ENCODE measurements at regions not wholly inside any gene's neighbourhood (a gene's known extent, or its start where the extent isn't known, plus 50 kb on each side); places are given as distances from the start of the nearest gene placed in this dataset.

DNA sequence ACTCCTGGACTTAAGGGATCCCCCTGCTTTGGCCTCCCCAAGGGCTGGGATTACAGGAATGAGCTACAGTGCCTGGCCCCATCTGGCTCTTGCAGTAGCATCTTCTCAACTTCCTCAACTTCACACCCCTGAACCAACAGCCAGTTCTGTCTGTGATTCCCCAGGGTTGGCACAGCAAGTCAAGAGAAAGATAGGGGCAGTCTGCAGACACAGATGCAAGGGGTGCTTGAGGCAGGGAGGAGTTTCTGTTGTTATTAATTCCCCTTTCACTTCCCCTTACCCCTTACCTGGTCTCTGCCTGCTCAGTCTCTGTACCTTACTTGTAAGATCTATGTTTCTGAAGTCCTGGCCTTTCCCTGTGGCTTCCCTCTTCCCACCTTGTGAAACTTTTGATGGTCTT lies 54.1 kb upstream of the MEX3C start:
- Histone ChIP-seq H3K9me3 (ENCODE audit: low read depth, low read length, poor library complexity, severe bottlenecking) (no peaks in the 10 kb centered on the region), H3K27ac (ENCODE audit: low read depth, low read length, poor library complexity, severe bottlenecking) (no peak overlapping the region), H3K36me3 (ENCODE audit: insufficient read depth, low read length, poor library complexity, severe bottlenecking) (no peaks in the 10 kb centered on the region), H3K4me1 (ENCODE audit: insufficient read depth, low read length, poor library complexity, severe bottlenecking) (no peaks in the 10 kb centered on the region), H3K4me3 (ENCODE audit: low read depth, low read length, poor library complexity, severe bottlenecking) (no peak overlapping the region), H3K27me3 (replicated peaks; ENCODE audit: insufficient read depth, low read depth, low read length, poor library complexity) (no peaks in the 10 kb centered on the region)
- ChIA-PET POLR2A (ENCODE audit: low non-redundant PET) (no interaction called here), CTCF (interaction anchor here (0.7 kb wide), 1 partner anchor 411 kb away, joined by 3 read pairs; no protein-coding TSS in a partner anchor)
- TF ChIP-seq, protein P1, sequence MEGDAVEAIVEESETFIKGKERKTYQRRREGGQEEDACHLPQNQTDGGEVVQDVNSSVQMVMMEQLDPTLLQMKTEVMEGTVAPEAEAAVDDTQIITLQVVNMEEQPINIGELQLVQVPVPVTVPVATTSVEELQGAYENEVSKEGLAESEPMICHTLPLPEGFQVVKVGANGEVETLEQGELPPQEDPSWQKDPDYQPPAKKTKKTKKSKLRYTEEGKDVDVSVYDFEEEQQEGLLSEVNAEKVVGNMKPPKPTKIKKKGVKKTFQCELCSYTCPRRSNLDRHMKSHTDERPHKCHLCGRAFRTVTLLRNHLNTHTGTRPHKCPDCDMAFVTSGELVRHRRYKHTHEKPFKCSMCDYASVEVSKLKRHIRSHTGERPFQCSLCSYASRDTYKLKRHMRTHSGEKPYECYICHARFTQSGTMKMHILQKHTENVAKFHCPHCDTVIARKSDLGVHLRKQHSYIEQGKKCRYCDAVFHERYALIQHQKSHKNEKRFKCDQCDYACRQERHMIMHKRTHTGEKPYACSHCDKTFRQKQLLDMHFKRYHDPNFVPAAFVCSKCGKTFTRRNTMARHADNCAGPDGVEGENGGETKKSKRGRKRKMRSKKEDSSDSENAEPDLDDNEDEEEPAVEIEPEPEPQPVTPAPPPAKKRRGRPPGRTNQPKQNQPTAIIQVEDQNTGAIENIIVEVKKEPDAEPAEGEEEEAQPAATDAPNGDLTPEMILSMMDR (conservative IDR thresholded peaks at IDR 0.05; ENCODE audit: low read depth, low read length) = no peak
- no peak for TF ChIP-seq EZH2 (IDR thresholded peaks at IDR 0.05; ENCODE audit: borderline replicate concordance, low read depth, low read length, poor library complexity, severe bottlenecking)
- intact Hi-C loops (cut with micrococcal nuclease; ENCODE audit: unreplicated experiment) = no loop called here
- no TSS peak for BruUV-seq (replicated peaks)
- no peak for DNase-seq (ENCODE audit: low spot score)

DNA sequence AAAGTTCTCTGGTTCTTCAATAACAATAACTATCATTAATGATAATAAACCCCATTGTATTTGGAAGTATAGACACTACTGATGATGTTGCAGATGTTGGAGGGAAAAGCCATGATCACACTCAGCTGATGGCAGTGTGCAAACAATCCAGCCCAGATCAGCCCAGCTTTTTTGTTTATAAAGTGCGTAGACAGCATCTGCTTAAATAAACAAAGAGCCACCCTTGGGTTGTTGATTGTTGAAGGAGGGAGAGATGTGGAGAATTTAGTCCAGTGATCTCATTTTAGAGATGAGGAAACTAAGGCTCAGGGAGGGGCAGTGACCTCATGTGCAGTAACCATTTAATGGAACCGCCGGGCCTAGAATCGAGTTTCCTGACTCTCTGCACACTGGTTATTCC lies 56.0 kb upstream of the MEX3C start:
- DNase-seq (ENCODE audit: low spot score) = no peak
- Histone ChIP-seq H3K27me3 (replicated peaks; ENCODE audit: insufficient read depth, low read depth, low read length, poor library complexity) (no peaks in the 10 kb centered on the region), H3K4me1 (ENCODE audit: insufficient read depth, low read length, poor library complexity, severe bottlenecking) (no peaks in the 10 kb centered on the region), H3K27ac (ENCODE audit: low read depth, low read length, poor library complexity, severe bottlenecking) (no peak overlapping the region), H3K4me3 (ENCODE audit: low read depth, low read length, poor library complexity, severe bottlenecking) (no peak overlapping the region), H3K9me3 (ENCODE audit: low read depth, low read length, poor library complexity, severe bottlenecking) (no peaks in the 10 kb centered on the region), H3K36me3 (ENCODE audit: insufficient read depth, low read length, poor library complexity, severe bottlenecking) (no peaks in the 10 kb centered on the region)
- BruUV-seq (replicated peaks) = no TSS peak
- CTCF ChIA-PET = no interaction called here
- POLR2A ChIA-PET (ENCODE audit: low non-redundant PET) = no interaction called here
- intact Hi-C loops (cut with micrococcal nuclease; ENCODE audit: unreplicated experiment) = no loop called here
- TF ChIP-seq, protein P1 (conservative IDR thresholded peaks at IDR 0.05; ENCODE audit: low read depth, low read length) = no peak
- TF ChIP-seq EZH2 (IDR thresholded peaks at IDR 0.05; ENCODE audit: borderline replicate concordance, low read depth, low read length, poor library complexity, severe bottlenecking) = no peak

DNA sequence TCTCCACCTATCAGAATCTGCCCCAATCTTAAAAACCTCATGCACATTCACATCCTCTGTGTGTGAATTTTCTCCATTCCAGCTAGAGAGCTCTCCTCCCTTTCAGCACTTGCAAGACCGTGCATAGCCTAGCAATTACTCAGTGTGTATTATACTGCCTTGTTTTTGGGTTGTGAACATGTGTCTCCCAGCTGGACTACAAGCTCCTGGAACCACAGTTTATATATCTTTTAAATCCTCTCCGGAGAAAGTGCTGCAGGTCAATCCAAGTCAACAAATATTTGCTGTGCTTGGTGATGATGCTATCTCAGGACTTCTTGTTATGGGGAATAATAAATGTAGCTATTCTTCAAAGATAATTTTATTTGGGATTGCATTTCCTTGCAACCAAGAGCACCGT lies 58.2 kb upstream of the MEX3C start:
- H3K4me1 ChIP-seq (ENCODE audit: insufficient read depth, low read length, poor library complexity, severe bottlenecking) = no peaks in the 10 kb centered on the region
- no peak for DNase-seq (ENCODE audit: low spot score)
- CTCF ChIA-PET = no interaction called here
- intact Hi-C loops (cut with micrococcal nuclease; ENCODE audit: unreplicated experiment) = no loop called here
- no peaks in the 10 kb centered on the region for H3K9me3 ChIP-seq (ENCODE audit: low read depth, low read length, poor library complexity, severe bottlenecking)
- H3K27ac ChIP-seq (ENCODE audit: low read depth, low read length, poor library complexity, severe bottlenecking) = no peak overlapping the region
- TF ChIP-seq, protein P1 (conservative IDR thresholded peaks at IDR 0.05; ENCODE audit: low read depth, low read length) = no peak
- TF ChIP-seq EZH2 (IDR thresholded peaks at IDR 0.05; ENCODE audit: borderline replicate concordance, low read depth, low read length, poor library complexity, severe bottlenecking) = no peak
- POLR2A ChIA-PET (ENCODE audit: low non-redundant PET) = no interaction called here
- H3K27me3 ChIP-seq (replicated peaks; ENCODE audit: insufficient read depth, low read depth, low read length, poor library complexity) = no peaks in the 10 kb centered on the region
- H3K4me3 ChIP-seq (ENCODE audit: low read depth, low read length, poor library complexity, severe bottlenecking) = no peak overlapping the region
- no peaks in the 10 kb centered on the region for H3K36me3 ChIP-seq (ENCODE audit: insufficient read depth, low read length, poor library complexity, severe bottlenecking)
- no TSS peak for BruUV-seq (replicated peaks)

Measured in A673 (cell line).